ENCODE measurements at regions not wholly inside any gene's neighbourhood (a gene's known extent, or its start where the extent isn't known, plus 50 kb on each side); places are given as distances from the start of the nearest gene placed in this dataset.
"Not testable (repeated sequence)": the region's sequence is repeated elsewhere in the genome, so short reads cannot be mapped to it uniquely, and the experiment has no call there.

- DNase-seq (ENCODE audit: low spot score) = no peak
These were observed 81.1 kb downstream of the CD200R1L start for GRCh38 chr3:112765531-112765930.

- DNase-seq (ENCODE audit: low spot score) = no peak
These were observed 83.4 kb downstream of the CD200R1L start for GRCh38 chr3:112763258-112763657.

- no peak for DNase-seq (ENCODE audit: low spot score)
These were observed 85.5 kb downstream of the CD200R1L start for GRCh38 chr3:112761062-112761638.

GRCh38 chr3:112759681-112760080 is 87.0 kb downstream of the CD200R1L start:
- DNase-seq (ENCODE audit: low spot score) = no peak

GRCh38 chr3:112759210-112759609 is 87.5 kb downstream of the CD200R1L start:
- DNase-seq (ENCODE audit: low spot score) = no peak

- DNase-seq (ENCODE audit: low spot score) = no peak
These were observed 89.5 kb downstream of the CD200R1L start for GRCh38 chr3:112757197-112757596.

GRCh38 chr3:112755845-112756613 is 90.6 kb downstream of the CD200R1L start:
- no peak for DNase-seq (ENCODE audit: low spot score)

- not testable (repeated sequence) for DNase-seq (ENCODE audit: low spot score)
These were observed 91.6 kb downstream of the CD200R1L start for GRCh38 chr3:112755046-112755445.

GRCh38 chr3:112751564-112752512 is 94.8 kb downstream of the CD200R1L start:
- DNase-seq (ENCODE audit: low spot score) = no peak

- no peak for DNase-seq (ENCODE audit: low spot score)
These were observed 95.6 kb downstream of the CD200R1L start for GRCh38 chr3:112751061-112751460.

GRCh38 chr3:112747624-112748023 is 99.0 kb downstream of the CD200R1L start:
- DNase-seq (ENCODE audit: low spot score) = no peak

- no peak for DNase-seq (ENCODE audit: low spot score)
These were observed 99.9 kb downstream of the CD200R1L start for GRCh38 chr3:112746675-112747280.

GRCh38 chr3:112745567-112746248 is 101.0 kb downstream of the CD200R1L start:
- no peak for DNase-seq (ENCODE audit: low spot score)

GRCh38 chr3:112744825-112745566 is 101.7 kb downstream of the CD200R1L start:
- DNase-seq (ENCODE audit: low spot score) = no peak

GRCh38 chr3:112744106-112744505 is 102.6 kb downstream of the CD200R1L start:
- no peak for DNase-seq (ENCODE audit: low spot score)

- no peak for DNase-seq (ENCODE audit: low spot score)
These were observed 102.0 kb upstream of the CCDC80 start for GRCh38 chr3:112742934-112743333.

GRCh38 chr3:112741983-112742382 is 101.0 kb upstream of the CCDC80 start:
- no peak for DNase-seq (ENCODE audit: low spot score)

GRCh38 chr3:112740835-112741234 is 99.9 kb upstream of the CCDC80 start:
- no peak for DNase-seq (ENCODE audit: low spot score)

- no peak for DNase-seq (ENCODE audit: low spot score)
These were observed 98.5 kb upstream of the CCDC80 start for GRCh38 chr3:112739252-112739965.

GRCh38 chr3:112738366-112738765 is 97.4 kb upstream of the CCDC80 start:
- no peak for DNase-seq (ENCODE audit: low spot score)
